ENCODE measurements at regions not wholly inside any gene's neighbourhood (a gene's known extent, or its start where the extent isn't known, plus 50 kb on each side); places are given as distances from the start of the nearest gene placed in this dataset.
"Not testable (repeated sequence)": the region's sequence is repeated elsewhere in the genome, so short reads cannot be mapped to it uniquely, and the experiment has no call there.

GRCh38 chr7:106747804-106748203, 86.8 kb upstream of the CCDC71L start:
- Mint-ChIP-seq H3K4me1 (no peaks in the 10 kb centered on the region), H3K4me3 (no peak overlapping the region), H3K9me3 (no peaks in the 10 kb centered on the region), H3K27me3 (no peaks in the 10 kb centered on the region), H3K27ac (no peak overlapping the region), H3K36me3 (ENCODE audit: low read depth) (no peaks in the 10 kb centered on the region)
- ATAC-seq (ENCODE audit: low read depth) = no peak
- intact Hi-C loops (cut with micrococcal nuclease) = no loop called here
- ChIA-PET CTCF (interaction anchor here (1.2 kb wide), 1 partner anchor 88 kb away, joined by 3 read pairs; no protein-coding TSS in a partner anchor), POLR2A (no interaction called here)
- no peak for TF ChIP-seq CTCF (IDR thresholded peaks at IDR 0.05)
- no peak for DNase-seq

GRCh38 chr7:106749165-106749564, 88.2 kb upstream of the CCDC71L start:
- intact Hi-C loops (cut with micrococcal nuclease) = no loop called here
- Mint-ChIP-seq H3K27ac (no peak overlapping the region), H3K36me3 (ENCODE audit: low read depth) (no peaks in the 10 kb centered on the region), H3K4me1 (no peaks in the 10 kb centered on the region), H3K27me3 (no peaks in the 10 kb centered on the region), H3K9me3 (no peaks in the 10 kb centered on the region), H3K4me3 (no peak overlapping the region)
- ATAC-seq (ENCODE audit: low read depth) = no peak
- POLR2A ChIA-PET = no interaction called here
- CTCF ChIA-PET = no interaction called here
- no peak for TF ChIP-seq CTCF (IDR thresholded peaks at IDR 0.05)
- no peak for DNase-seq

GRCh38 chr7:106750773-106751172, 89.8 kb upstream of the CCDC71L start:
- Mint-ChIP-seq H3K36me3 (ENCODE audit: low read depth) (no peaks in the 10 kb centered on the region), H3K9me3 (peaks cover 2% of the 10 kb centered on the region), H3K27ac (no peak overlapping the region), H3K4me1 (no peaks in the 10 kb centered on the region), H3K4me3 (no peak overlapping the region), H3K27me3 (no peaks in the 10 kb centered on the region)
- ChIA-PET CTCF (no interaction called here), POLR2A (no interaction called here)
- TF ChIP-seq CTCF (IDR thresholded peaks at IDR 0.05) = no peak
- ATAC-seq (ENCODE audit: low read depth) = no peak
- intact Hi-C loops (cut with micrococcal nuclease) = no loop called here
- no peak for DNase-seq

GRCh38 chr7:106752367-106752766, 91.4 kb upstream of the CCDC71L start:
- ChIA-PET POLR2A (no interaction called here), CTCF (interaction anchor here (1.7 kb wide), 1 partner anchor 15 kb away, joined by 6 read pairs; no protein-coding TSS in a partner anchor)
- peaks cover 6% of the 10 kb centered on the region for H3K9me3 Mint-ChIP-seq
- no peak for TF ChIP-seq CTCF (IDR thresholded peaks at IDR 0.05)
- intact Hi-C loops (cut with micrococcal nuclease) = no loop called here
- H3K27me3 Mint-ChIP-seq = no peaks in the 10 kb centered on the region
- H3K36me3 Mint-ChIP-seq (ENCODE audit: low read depth) = no peaks in the 10 kb centered on the region
- no peak overlapping the region for H3K4me3 Mint-ChIP-seq
- DNase-seq (no peak), ATAC-seq (ENCODE audit: low read depth) (no peak)
- no peak overlapping the region for H3K27ac Mint-ChIP-seq
- no peaks in the 10 kb centered on the region for H3K4me1 Mint-ChIP-seq

- H3K4me1 Mint-ChIP-seq; H3K4me3 Mint-ChIP-seq; H3K36me3 Mint-ChIP-seq (ENCODE audit: low read depth); POLR2A ChIA-PET; intact Hi-C loops (cut with micrococcal nuclease); DNase-seq; CTCF ChIA-PET; H3K27me3 Mint-ChIP-seq; ATAC-seq (ENCODE audit: low read depth); H3K27ac Mint-ChIP-seq; H3K9me3 Mint-ChIP-seq: not testable (repeated sequence)
These were observed 94.1 kb upstream of the CCDC71L start for GRCh38 chr7:106755024-106755423.

GRCh38 chr7:106755641-106756040, 94.7 kb upstream of the CCDC71L start:
- POLR2A ChIA-PET = interaction anchor here (0.7 kb wide), 1 partner anchor 391 kb away, joined by 3 read pairs; no protein-coding TSS in a partner anchor
- Mint-ChIP-seq H3K27me3 (no peaks in the 10 kb centered on the region), H3K4me3 (no peak overlapping the region), H3K9me3 (peaks cover 6% of the 10 kb centered on the region), H3K36me3 (ENCODE audit: low read depth) (no peaks in the 10 kb centered on the region), H3K4me1 (no peaks in the 10 kb centered on the region), H3K27ac (no peak overlapping the region)
- DNase-seq = no peak
- intact Hi-C loops (cut with micrococcal nuclease) = no loop called here
- no peak for ATAC-seq (ENCODE audit: low read depth)
- CTCF ChIA-PET = no interaction called here
- no peak for TF ChIP-seq CTCF (IDR thresholded peaks at IDR 0.05)
